Anterior cingulate cortex (tissue), 58 donors: ENCODE measurements at regions not wholly inside any gene's neighbourhood (a gene's known extent, or its start where the extent isn't known, plus 50 kb on each side); places are given as distances from the start of the nearest gene placed in this dataset.

Experiments
- DNase-seq, 58 donors: peaks; one replicate each; lab custom pipeline; 2025; lab: John Stamatoyannopoulos, UW

DNA sequence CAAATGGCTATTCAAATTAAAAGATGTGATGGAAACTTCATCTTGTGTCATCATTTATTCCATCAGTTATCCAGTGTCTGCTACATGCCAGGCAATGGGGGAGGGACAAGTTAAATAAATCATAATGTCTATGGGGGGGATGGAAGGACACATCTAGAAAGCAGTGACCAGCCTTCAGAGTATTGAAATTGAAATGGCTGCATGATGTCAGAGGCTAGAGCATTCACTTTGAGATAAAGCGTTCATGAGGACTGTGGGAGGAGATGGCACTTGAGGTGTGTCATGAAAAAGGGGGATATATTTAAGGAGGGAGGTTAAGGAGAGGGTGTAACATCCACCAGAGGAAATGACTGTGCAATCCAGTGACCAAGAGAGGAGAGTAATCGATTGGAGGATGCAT is 50.6 kb downstream of the SLIT2 start:
- no peak for DNase-seq

- peak in 5 of 58 donors; percentile 10 to 40 (median 22) for DNase-seq
These were observed 54.3 kb downstream of the SLIT2 start for GRCh38 chr4:20305976-20306375.

- DNase-seq, result no peak
These were observed 60.2 kb downstream of the SLIT2 start for GRCh38 chr4:20311856-20312255.

- DNase-seq, result no peak
These were observed 61.7 kb downstream of the SLIT2 start for GRCh38 chr4:20313237-20314030.

- DNase-seq, result no peak
These were observed 65.8 kb downstream of the SLIT2 start for GRCh38 chr4:20317424-20317985.

GRCh38 chr4:20318001-20318908 is 66.5 kb downstream of the SLIT2 start:
- peak in 2 of 58 donors; percentile 8 to 31 for DNase-seq

GRCh38 chr4:20318909-20319277 is 67.2 kb downstream of the SLIT2 start:
- DNase-seq, result no peak

- peak in 1 of 58 donors; percentile 14 for DNase-seq
These were observed 68.3 kb downstream of the SLIT2 start for GRCh38 chr4:20319825-20320612.

GRCh38 chr4:20323991-20324390 is 72.3 kb downstream of the SLIT2 start:
- no peak for DNase-seq

DNA sequence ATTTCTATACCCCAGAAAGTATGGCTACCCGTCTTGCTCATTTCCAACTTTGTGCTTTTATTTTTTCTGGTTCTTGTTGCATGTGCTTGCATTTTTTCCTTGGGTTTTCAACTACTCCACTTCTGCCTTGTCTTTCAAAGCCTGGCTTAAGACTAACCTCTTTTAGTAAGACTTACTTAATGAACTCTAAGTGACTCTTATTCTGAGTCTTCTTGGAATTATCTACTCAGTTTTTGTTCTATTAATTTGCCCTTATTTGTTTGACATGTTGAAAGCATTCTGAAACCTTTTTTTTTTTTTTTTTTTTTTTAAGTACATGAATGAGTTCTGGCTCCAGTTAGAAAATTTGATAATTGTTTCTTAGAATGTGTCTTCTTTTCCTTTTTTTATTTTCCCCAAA is 74.8 kb downstream of the SLIT2 start:
- DNase-seq, result no peak

GRCh38 chr4:20326977-20327376 is 75.3 kb downstream of the SLIT2 start:
- DNase-seq, result no peak

DNA sequence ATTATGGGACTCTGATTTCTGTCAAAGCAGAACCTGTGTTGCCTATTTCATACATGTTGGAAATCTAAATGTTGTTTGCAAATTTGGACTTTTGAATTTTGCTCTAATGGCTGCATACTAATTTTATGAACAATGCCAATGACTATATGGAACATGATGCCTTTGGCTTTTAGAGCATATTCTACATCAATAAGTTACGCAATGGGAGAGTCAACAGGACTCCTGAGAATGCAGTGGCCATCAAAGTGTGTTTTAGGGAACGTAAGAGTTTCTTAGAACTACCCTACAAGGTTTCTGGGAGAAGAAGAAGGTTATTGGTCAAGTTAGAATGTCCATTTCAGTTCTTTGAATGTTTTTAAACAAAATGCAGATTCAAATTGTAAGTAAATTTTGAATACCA is 76.1 kb downstream of the SLIT2 start:
- DNase-seq, result no peak

DNA sequence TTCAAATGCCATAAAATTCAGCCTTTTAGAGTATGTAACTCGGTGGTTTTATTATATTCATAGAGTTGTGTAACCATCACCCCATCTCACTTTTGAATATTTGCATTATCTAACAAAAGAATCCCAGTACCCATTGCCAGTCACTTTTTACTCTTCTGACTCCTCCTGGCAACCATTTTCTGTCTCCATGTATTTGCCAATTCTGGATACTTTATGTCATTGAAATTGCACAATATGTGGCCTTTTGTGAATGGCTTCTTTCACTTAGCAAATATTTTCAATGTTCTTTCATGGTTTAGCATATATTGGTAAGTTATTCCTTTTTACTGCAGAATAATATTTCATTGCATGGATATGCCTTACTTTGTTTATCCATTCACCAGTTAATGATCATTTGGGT is 79.9 kb downstream of the SLIT2 start:
- DNase-seq, result no peak

DNA sequence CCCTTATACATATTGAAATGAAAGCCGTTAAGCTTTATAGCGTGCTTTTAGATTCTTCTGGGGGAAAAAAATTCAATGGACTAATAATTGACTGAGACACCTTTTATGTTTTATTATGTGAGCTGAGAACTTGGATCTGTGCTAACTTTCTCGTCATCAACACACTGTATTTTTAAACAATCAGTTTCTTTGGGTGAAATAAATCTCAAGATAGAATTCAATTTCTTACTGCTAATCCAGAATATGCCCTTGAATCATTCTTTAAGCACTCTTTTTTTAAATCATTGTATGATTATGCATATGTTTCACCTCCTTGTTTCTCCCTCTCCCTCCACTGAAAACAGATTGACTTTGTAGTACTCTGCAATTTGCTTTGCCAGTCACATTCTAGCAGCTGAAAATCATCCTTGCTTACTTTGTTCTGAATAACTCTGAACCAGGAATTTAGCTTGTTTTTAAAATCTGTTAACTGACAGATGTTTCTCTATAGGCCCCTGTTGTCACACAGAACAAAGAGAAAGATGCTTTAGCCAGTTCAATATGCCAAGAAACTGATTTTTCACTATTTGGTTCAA is 81.5 kb downstream of the SLIT2 start:
- DNase-seq, result no peak

DNA sequence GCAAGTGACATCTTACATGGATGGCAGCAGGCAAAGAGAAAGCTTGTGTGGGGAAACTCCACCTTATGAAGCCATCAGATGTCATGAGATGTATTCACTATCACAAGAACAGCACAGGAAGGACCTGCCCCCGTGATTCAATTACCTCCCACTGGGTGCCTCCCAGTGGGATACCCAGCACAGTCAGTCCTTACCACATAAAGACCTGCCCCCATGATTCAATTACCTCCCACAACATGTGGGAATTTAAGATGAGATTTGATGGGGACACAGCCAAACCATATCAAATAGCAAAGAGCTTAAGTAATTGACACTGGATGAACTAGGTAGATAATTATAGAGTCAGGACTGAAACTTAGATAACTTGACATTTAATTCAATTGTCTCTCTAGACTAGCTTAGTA is 85.6 kb downstream of the SLIT2 start:
- DNase-seq, result no peak

GRCh38 chr4:20338841-20339240 is 87.1 kb downstream of the SLIT2 start:
- no peak for DNase-seq

DNA sequence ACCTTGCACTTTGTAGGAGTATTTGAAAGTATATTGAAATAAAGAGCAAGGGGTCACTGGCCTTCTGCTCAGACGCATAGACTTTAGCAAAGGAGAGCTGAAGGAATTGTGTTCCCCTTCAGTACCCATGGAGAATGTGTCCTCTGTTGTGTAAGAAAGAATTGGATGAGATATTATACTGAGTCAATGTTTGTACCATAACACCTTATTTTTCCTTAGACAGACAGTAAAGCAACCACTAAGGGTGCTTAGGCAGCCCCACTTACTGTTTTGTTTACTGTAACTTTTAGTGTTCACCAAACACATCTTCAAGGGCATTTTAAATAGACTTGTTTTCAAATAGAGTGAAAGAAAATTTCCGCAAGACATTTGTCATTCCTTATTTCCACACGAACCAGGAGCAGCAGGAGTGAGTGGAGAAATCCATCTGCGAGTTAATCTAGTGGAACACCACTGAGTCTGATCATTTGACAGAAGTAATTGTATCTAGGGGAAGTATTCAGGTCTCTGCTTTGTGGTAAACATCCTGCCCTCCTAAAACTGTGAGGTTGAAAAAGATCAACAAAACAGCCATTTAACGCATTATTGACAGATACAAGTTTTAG is 89.5 kb downstream of the SLIT2 start:
- DNase-seq, result no peak

GRCh38 chr4:20347531-20347930 is 95.8 kb downstream of the SLIT2 start:
- DNase-seq, result no peak

- DNase-seq, result no peak
These were observed 96.7 kb downstream of the SLIT2 start for GRCh38 chr4:20348411-20348810.
